Spleen (tissue), 11 donors: ENCODE measurements at regions not wholly inside any gene's neighbourhood (a gene's known extent, or its start where the extent isn't known, plus 50 kb on each side); places are given as distances from the start of the nearest gene placed in this dataset.
"Not testable (repeated sequence)": the region's sequence is repeated elsewhere in the genome, so short reads cannot be mapped to it uniquely, and the experiment has no call there.

Source experiments
- DNase-seq: peaks from one replicate; pipeline ENCODE4 v3.0.0-alpha.2; 2020
- H3K27ac ChIP-seq, 8 donors: fragments of 200-600 bp; sonication (generic) in 7 of 8; 1 replicate in 4 of 8; 2 replicates in 4 of 8; pipeline versions ENCODE4 v1.5.0 to v1.8.0; 2016 to 2021; ENCODE audit warnings: inconsistent platforms in 4 of 8, mild to moderate bottlenecking in 4 of 8, moderate library complexity in 1 of 8
- H3K27me3 ChIP-seq, 7 donors: fragments of 200-600 bp; sonication (generic) in 6 of 7; replicated peaks in 1 of 7; 1 replicate in 4 of 7; 2 replicates in 3 of 7; pipeline versions ENCODE4 v1.5.0 to v1.8.0; 2016 to 2021; ENCODE audit warnings: inconsistent platforms in 3 of 7, mild to moderate bottlenecking in 1 of 7
- H3K36me3 ChIP-seq, 6 donors: fragments of 200-600 bp; sonication (generic) in 5 of 6; 1 replicate in 4 of 6; 2 replicates in 2 of 6; pipeline versions ENCODE4 v1.5.0 to v1.8.0; 2016 to 2021; ENCODE audit warnings: inconsistent platforms in 2 of 6
- H3K4me1 ChIP-seq, 6 donors: fragments of 200-600 bp; sonication (generic) in 5 of 6; 1 replicate in 3 of 6; 2 replicates in 3 of 6; pipeline versions ENCODE4 v1.5.0 to v1.8.0; 2016 to 2021; ENCODE audit warnings: inconsistent platforms in 3 of 6
- H3K4me3 ChIP-seq, 8 donors: fragments of 200-600 bp; sonication (generic) in 7 of 8; 1 replicate in 4 of 8; 2 replicates in 4 of 8; pipeline versions ENCODE4 v1.5.0 to v1.8.0; 2016 to 2021; ENCODE audit warnings: inconsistent platforms in 4 of 8, mild to moderate bottlenecking in 4 of 8, moderate library complexity in 2 of 8
- H3K9me3 ChIP-seq, 8 donors: fragments of 200-600 bp; sonication (generic) in 7 of 8; 1 replicate in 4 of 8; 2 replicates in 4 of 8; pipeline versions ENCODE4 v1.5.0 to v1.8.0; 2016 to 2021; ENCODE audit warnings: inconsistent platforms in 4 of 8
- POLR2A ChIP-seq, 3 donors: fragments of 450-650 bp; IDR thresholded peaks; one replicate each; pipeline ENCODE4 v1.5.1; 2017; ENCODE audit warnings: antibody characterized with exemption in 3 of 3, mild to moderate bottlenecking in 1 of 3
- POLR2AphosphoS5 ChIP-seq, 3 donors: sonication (generic); formaldehyde crosslinking; IDR thresholded peaks; one replicate each; pipeline ENCODE4 v1.5.1; 2017; ENCODE audit warnings: antibody characterized with exemption in 3 of 3
- WGBS, 5 donors: extraction: QIAGEN DNeasy Blood & Tissue Kit in 3 of 5; methylation state at CpG; one replicate each; pipeline versions ENCODE4 v1.1.5 to v1.1.7; 2013 to 2018; 5-methylcytosine and 5-hydroxymethylcytosine counted together
- intact Hi-C: fragments of 100-400 bp; cut with DNase I; formaldehyde crosslinking; loops from one replicate; pipeline ENCODE4 v1.15.0; 2023; ENCODE audit warnings: low total_unique reads
- TF ChIP-seq, protein P1 (sequence below), 11 experiments: fragments of 200-600 bp in 7 of 11; fragments of 450-650 bp in 4 of 11; sonication (generic) in 4 of 11; IDR thresholded peaks in 8 of 11; conservative IDR thresholded peaks in 3 of 11; 1 replicate in 7 of 11; 2 replicates in 4 of 11; pipeline versions ENCODE4 v1.4.0 to v1.8.0; 2016 to 2021; ENCODE audit warnings: antibody characterized with exemption in 11 of 11, inconsistent platforms in 4 of 11, mild to moderate bottlenecking in 1 of 11
- donor health status: healthy with polysubstance abuse.
- donor health status: DM: no; HTN: no; CAD: no; lungs with moderate emphysema.
- donor health status: DM: no; HTN: no; CAD: no.
- donor health status: Bipolar disorder and iron deficiency.
- donor health status: healthy.
- donor health status: DM: no; HTN: no; CAD: no.
- donor health status: DM: yes; HTN: yes; CAD: no.

GRCh38 chr6:86872810-86873209 lies 64.5 kb upstream of the HTR1E start:
- peaks cover 0 to 69% (median 54%) of the 10 kb centered on the region in 8 donors for H3K9me3 ChIP-seq
- H3K27me3 ChIP-seq, DNase-seq, H3K4me1 ChIP-seq, H3K4me3 ChIP-seq, intact Hi-C loops, H3K27ac ChIP-seq, H3K36me3 ChIP-seq: not testable (repeated sequence)
- 82 to 94% (median 92%) methylated on average over 16 of the region's 16 CpGs for WGBS, 5 donors

- intact Hi-C loops = no loop called here
- 31 to 54% (median 47%) methylated on average over 1 of the region's 1 CpG for WGBS, 5 donors
- Histone ChIP-seq H3K9me3 (peaks cover 0 to 78% (median 65%) of the 10 kb centered on the region in 8 donors), H3K36me3 (no peaks in the 10 kb centered on the region), H3K27ac (no peak overlapping the region), H3K27me3 (no peaks in the 10 kb centered on the region), H3K4me1 (no peaks in the 10 kb centered on the region), H3K4me3 (no peak overlapping the region)
- TF ChIP-seq, protein P1, sequence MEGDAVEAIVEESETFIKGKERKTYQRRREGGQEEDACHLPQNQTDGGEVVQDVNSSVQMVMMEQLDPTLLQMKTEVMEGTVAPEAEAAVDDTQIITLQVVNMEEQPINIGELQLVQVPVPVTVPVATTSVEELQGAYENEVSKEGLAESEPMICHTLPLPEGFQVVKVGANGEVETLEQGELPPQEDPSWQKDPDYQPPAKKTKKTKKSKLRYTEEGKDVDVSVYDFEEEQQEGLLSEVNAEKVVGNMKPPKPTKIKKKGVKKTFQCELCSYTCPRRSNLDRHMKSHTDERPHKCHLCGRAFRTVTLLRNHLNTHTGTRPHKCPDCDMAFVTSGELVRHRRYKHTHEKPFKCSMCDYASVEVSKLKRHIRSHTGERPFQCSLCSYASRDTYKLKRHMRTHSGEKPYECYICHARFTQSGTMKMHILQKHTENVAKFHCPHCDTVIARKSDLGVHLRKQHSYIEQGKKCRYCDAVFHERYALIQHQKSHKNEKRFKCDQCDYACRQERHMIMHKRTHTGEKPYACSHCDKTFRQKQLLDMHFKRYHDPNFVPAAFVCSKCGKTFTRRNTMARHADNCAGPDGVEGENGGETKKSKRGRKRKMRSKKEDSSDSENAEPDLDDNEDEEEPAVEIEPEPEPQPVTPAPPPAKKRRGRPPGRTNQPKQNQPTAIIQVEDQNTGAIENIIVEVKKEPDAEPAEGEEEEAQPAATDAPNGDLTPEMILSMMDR (IDR thresholded peaks at IDR 0.05 in 8 of 11, conservative IDR thresholded peaks at IDR 0.05 in 3 of 11) = no peak
- TF ChIP-seq POLR2A (IDR thresholded peaks at IDR 0.05) (no peak), POLR2AphosphoS5 (IDR thresholded peaks at IDR 0.05) (no peak)
- no peak for DNase-seq
Measured at GRCh38 chr6:86871681-86872080, 65.6 kb upstream of the HTR1E start.

GRCh38 chr6:86869500-86869899 lies 67.8 kb upstream of the HTR1E start:
- Histone ChIP-seq H3K27me3 (no peaks in the 10 kb centered on the region), H3K36me3 (no peaks in the 10 kb centered on the region), H3K4me3 (no peak overlapping the region), H3K4me1 (no peaks in the 10 kb centered on the region), H3K9me3 (peaks cover 0 to 80% (median 72%) of the 10 kb centered on the region in 8 donors), H3K27ac (no peak overlapping the region)
- TF ChIP-seq, protein P1 (IDR thresholded peaks at IDR 0.05 in 8 of 11, conservative IDR thresholded peaks at IDR 0.05 in 3 of 11) = no peak
- TF ChIP-seq POLR2AphosphoS5 (IDR thresholded peaks at IDR 0.05) = no peak
- no peak for DNase-seq
- WGBS, 5 donors = 77 to 91% (median 82%) methylated on average over 1 of the region's 1 CpG
- intact Hi-C loops = no loop called here

DNA sequence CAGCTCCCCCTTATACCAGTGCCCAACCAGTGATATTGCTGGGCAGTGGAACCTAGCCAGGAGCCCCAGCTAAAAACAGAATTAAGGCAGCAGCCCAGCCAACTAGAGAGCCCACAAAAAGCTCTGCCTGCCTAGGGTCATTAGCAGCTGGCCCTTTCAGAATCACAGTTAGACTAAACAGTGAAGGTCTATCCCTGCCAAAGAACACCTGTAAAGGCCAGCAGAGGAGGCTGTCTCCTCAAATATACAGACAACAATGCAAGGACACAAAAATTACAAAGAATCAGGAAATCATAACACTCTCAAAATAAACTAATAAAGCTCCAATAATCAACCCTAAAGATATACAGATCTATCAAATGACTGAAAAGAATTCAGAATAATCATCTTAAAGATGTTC lies 77.8 kb upstream of the HTR1E start:
- Histone ChIP-seq H3K4me1 (no peaks in the 10 kb centered on the region), H3K27me3 (peaks cover 0 to 3% (median 0%) of the 10 kb centered on the region in 7 donors), H3K27ac (no peak overlapping the region), H3K36me3 (no peaks in the 10 kb centered on the region), H3K9me3 (no peaks in the 10 kb centered on the region), H3K4me3 (no peak overlapping the region)
- TF ChIP-seq, protein P1 (IDR thresholded peaks at IDR 0.05 in 8 of 11, conservative IDR thresholded peaks at IDR 0.05 in 3 of 11) = no peak
- TF ChIP-seq POLR2AphosphoS5 (IDR thresholded peaks at IDR 0.05) (no peak), POLR2A (IDR thresholded peaks at IDR 0.05) (no peak)
- intact Hi-C loops = no loop called here
- DNase-seq = no peak

- peaks cover 0 to 3% (median 0%) of the 10 kb centered on the region in 7 donors for H3K27me3 ChIP-seq
- H3K9me3 ChIP-seq = no peaks in the 10 kb centered on the region
- no peak overlapping the region for H3K27ac ChIP-seq
- no peaks in the 10 kb centered on the region for H3K36me3 ChIP-seq
- WGBS, 5 donors = 70 to 93% (median 82%) methylated on average over 3 of the region's 3 CpGs
- no peaks in the 10 kb centered on the region for H3K4me1 ChIP-seq
- no peak overlapping the region for H3K4me3 ChIP-seq
- intact Hi-C loops = no loop called here
- no peak for TF ChIP-seq POLR2AphosphoS5 (IDR thresholded peaks at IDR 0.05)
- TF ChIP-seq POLR2A (IDR thresholded peaks at IDR 0.05) = no peak
- DNase-seq = no peak
Measured at GRCh38 chr6:86858970-86859369, 78.4 kb upstream of the HTR1E start.
